GM06990 (cell line): ENCODE measurements at regions not wholly inside any gene's neighbourhood (a gene's known extent, or its start where the extent isn't known, plus 50 kb on each side); places are given as distances from the start of the nearest gene placed in this dataset.

Experiments
- DNase-seq: peaks from one replicate; pipeline ENCODE4 v3.0.0-alpha.2; 2011; ENCODE audit not compliant: insufficient read length; ENCODE audit errors: extremely low read depth
- H3K27me3 ChIP-seq: replicated peaks from 2 replicates; pipeline ENCODE4 v1.6.0; 2011; ENCODE audit warnings: low read length; ENCODE audit not compliant: control insufficient read depth, insufficient read depth
- H3K36me3 ChIP-seq: 2 replicates; pipeline ENCODE4 v1.5.1; 2011; ENCODE audit warnings: low read length; ENCODE audit not compliant: control insufficient read depth, insufficient read depth
- H3K4me3 ChIP-seq: replicated peaks from 2 replicates; pipeline ENCODE4 v1.5.1; 2011; ENCODE audit warnings: low read depth, mild to moderate bottlenecking, control low read depth, low read length
- TF ChIP-seq, protein P1 (sequence below): IDR thresholded peaks from 2 replicates; pipeline ENCODE4 v1.5.1; 2011; ENCODE audit warnings: low read length, control low read depth, mild to moderate bottlenecking, inconsistent platforms; ENCODE audit not compliant: insufficient read depth, poor library complexity, severe bottlenecking

DNA sequence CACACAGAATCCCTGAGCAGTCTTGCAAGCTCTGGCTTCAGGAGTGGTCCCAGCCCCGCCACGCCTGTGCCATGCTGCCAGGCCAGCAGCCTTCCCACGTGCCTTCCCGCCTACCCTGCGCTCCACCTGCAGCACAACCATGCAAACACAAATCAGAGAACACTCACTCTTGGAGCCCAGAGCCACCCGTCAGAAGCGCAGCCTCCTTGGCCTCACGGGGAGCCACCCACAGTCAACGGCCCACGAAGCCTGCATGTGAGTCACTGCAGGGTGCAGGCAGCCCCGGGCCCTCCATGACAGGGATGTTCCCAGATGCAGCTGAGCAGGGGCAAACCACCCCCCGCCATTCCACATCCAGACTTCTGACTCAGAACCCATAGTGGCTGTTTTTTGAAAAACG is 217.0 kb downstream of the DLL1 start:
- no peak overlapping the region for H3K4me3 ChIP-seq
- no peaks in the 10 kb centered on the region for H3K36me3 ChIP-seq
- DNase-seq = no peak
- TF ChIP-seq, protein P1, sequence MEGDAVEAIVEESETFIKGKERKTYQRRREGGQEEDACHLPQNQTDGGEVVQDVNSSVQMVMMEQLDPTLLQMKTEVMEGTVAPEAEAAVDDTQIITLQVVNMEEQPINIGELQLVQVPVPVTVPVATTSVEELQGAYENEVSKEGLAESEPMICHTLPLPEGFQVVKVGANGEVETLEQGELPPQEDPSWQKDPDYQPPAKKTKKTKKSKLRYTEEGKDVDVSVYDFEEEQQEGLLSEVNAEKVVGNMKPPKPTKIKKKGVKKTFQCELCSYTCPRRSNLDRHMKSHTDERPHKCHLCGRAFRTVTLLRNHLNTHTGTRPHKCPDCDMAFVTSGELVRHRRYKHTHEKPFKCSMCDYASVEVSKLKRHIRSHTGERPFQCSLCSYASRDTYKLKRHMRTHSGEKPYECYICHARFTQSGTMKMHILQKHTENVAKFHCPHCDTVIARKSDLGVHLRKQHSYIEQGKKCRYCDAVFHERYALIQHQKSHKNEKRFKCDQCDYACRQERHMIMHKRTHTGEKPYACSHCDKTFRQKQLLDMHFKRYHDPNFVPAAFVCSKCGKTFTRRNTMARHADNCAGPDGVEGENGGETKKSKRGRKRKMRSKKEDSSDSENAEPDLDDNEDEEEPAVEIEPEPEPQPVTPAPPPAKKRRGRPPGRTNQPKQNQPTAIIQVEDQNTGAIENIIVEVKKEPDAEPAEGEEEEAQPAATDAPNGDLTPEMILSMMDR = no peak
- H3K27me3 ChIP-seq = no peaks in the 10 kb centered on the region; the same call in 1 of the 2 replicates

DNA sequence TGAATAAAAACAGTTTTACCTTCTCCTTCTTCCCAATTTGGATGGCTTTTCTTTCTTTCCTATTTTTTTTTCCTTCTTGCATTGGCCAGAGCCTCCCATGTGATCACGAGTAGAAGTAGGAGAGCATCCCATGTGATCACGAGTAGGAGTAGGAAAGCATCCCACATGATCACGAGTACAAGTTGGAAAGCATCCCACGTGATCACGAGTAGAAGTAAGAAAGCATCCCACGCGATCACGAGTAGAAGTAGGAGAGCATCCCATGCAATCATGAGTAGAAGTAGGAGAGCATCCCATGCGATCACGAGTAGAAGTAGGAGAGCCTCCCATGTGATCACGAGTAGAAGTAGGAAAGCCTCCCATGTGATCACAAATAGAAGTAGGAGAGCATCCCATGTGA is 218.6 kb downstream of the DLL1 start:
- DNase-seq = no peak
- TF ChIP-seq, protein P1 = no peak
- no peaks in the 10 kb centered on the region for H3K36me3 ChIP-seq
- H3K4me3 ChIP-seq = no peak overlapping the region
- no peaks in the 10 kb centered on the region; the same call in 1 of the 2 replicates for H3K27me3 ChIP-seq

DNA sequence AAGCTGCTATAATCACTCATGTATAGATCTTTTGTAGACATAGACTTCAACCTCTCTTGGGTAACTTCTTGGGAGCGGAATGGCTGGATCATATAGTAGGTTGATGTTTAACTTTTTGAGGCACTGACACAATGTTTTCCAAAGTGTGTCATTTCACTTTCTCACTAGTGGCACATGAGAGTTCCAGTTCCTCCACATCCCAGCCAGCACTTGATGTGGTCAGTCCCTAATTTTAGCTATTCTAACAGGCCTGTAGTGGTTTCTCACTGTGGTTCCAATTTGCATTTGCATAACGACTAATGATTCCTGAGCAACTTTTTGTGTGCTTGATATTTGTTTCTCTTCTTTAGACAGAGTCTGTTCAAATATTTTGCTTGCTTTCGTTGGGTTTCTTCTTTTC is 221.3 kb downstream of the DLL1 start:
- TF ChIP-seq, protein P1 = no peak
- no peak for DNase-seq
- Histone ChIP-seq H3K27me3 (no peaks in the 10 kb centered on the region; the same call in 1 of the 2 replicates), H3K36me3 (no peaks in the 10 kb centered on the region), H3K4me3 (no peak overlapping the region)

DNA sequence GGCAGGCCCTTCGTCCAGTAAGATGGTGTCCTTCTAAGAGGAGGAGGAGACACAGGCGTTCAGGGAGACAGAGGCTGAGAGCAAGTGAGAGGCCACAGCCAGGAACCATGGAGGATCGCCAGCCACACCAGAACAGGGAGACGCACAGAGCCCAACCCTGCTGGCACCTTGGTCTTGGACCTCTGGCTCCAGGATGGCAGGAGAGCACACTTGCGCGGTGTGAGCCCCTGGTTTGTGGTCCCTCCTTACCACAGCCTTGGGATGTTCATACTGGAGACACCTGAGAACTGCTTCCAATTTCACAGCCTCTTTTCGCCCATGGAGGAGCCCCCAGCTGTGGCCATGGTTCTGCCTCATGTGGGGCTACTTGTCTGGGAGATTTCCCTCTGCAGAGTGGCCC is 222.4 kb downstream of the DLL1 start:
- Histone ChIP-seq H3K36me3 (no peaks in the 10 kb centered on the region), H3K4me3 (no peak overlapping the region), H3K27me3 (no peaks in the 10 kb centered on the region)
- TF ChIP-seq, protein P1 = no peak
- DNase-seq = no peak

DNA sequence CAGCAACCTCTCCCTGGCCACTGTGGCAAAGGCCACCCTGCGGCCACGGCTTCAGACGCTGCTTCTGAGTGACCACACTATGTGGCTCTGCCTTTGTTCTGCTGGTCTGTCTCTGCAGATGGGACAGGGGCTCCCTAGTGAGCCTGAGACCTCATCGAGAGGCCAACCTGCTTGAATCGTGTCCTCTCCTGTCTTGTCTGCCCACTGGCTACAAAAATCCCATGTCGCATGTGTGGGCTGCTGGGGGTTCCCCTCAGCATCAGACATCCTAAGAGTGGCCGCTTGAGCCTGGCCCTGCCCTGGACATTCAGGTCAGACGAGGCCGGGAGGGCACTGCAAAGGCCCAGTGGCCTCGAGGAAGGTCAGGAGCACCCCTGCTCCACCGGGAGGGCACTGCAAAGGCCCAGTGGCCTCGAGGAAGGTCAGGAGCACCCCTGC is 222.9 kb downstream of the DLL1 start:
- Histone ChIP-seq H3K4me3 (no peak overlapping the region), H3K27me3 (no peaks in the 10 kb centered on the region), H3K36me3 (no peaks in the 10 kb centered on the region)
- no peak for DNase-seq
- TF ChIP-seq, protein P1 = no peak

DNA sequence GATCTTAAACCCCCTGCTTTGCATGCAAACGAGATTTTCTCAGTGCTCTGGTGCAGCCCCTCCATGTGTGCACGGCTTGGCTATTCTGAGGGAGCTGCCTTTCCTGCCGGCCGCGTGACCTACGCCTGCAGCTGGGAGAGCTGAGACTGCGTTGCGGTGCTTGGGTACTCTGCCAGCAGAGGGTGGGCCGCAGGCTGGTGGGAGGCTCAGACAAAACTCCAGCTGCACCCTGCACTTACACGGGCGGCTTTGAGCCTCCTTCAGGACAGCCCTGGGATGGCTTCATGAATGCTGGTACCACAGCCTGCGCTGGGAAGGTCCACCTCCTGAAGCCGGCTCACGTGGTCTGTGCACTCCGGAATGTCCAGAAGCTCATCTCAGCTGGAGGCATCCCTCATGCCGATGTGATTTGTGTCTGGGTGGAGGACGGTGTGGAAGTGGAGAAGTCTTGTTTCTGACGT is 223.7 kb downstream of the DLL1 start:
- Histone ChIP-seq H3K36me3 (no peaks in the 10 kb centered on the region), H3K27me3 (no peaks in the 10 kb centered on the region), H3K4me3 (no peak overlapping the region)
- DNase-seq = no peak
- TF ChIP-seq, protein P1 = no peak
